ENCODE measurements at regions not wholly inside any gene's neighbourhood (a gene's known extent, or its start where the extent isn't known, plus 50 kb on each side); places are given as distances from the start of the nearest gene placed in this dataset.

DNA sequence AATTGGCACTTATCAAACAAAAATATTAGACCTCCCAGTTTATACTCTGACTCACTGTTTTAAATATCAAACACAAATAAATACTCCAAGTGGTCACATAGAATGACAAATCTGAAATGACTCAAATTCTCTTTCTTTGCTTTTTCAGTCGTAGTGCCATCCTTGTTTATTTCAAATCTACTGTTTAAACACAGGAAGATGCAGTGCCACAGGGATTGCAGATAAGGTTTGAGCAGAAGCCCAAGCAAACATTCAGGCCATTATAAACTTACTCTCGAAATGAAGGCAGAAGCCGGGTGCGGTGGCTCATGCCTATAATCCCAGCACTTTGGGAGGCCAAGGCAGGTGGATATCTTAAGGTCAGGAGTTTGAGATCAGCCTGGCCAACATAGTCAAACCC, 255.4 kb upstream of the PLXNA2 start:
- Mint-ChIP-seq H3K9me3 (no peaks in the 10 kb centered on the region), H3K4me3 (no peak overlapping the region), H3K27ac (no peak overlapping the region), H3K27me3 (ENCODE audit: insufficient read depth) (no peaks in the 10 kb centered on the region), H3K4me1 (peaks cover 11% of the 10 kb centered on the region), H3K36me3 (ENCODE audit: low read depth) (no peaks in the 10 kb centered on the region)
- 77 to 96% methylated on average over 4 of the region's 4 CpGs for WGBS, 2 experiments (ENCODE audit: insufficient coverage in 1 of 2, insufficient read length in 1 of 2)
- H3K4me1 ChIP-seq (ENCODE audit: control insufficient read depth, insufficient read depth, low read length), result no peaks in the 10 kb centered on the region
- TF ChIP-seq, protein P1, sequence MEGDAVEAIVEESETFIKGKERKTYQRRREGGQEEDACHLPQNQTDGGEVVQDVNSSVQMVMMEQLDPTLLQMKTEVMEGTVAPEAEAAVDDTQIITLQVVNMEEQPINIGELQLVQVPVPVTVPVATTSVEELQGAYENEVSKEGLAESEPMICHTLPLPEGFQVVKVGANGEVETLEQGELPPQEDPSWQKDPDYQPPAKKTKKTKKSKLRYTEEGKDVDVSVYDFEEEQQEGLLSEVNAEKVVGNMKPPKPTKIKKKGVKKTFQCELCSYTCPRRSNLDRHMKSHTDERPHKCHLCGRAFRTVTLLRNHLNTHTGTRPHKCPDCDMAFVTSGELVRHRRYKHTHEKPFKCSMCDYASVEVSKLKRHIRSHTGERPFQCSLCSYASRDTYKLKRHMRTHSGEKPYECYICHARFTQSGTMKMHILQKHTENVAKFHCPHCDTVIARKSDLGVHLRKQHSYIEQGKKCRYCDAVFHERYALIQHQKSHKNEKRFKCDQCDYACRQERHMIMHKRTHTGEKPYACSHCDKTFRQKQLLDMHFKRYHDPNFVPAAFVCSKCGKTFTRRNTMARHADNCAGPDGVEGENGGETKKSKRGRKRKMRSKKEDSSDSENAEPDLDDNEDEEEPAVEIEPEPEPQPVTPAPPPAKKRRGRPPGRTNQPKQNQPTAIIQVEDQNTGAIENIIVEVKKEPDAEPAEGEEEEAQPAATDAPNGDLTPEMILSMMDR (conservative IDR thresholded peaks at IDR 0.05), result no peak
- no peak overlapping the region for H3K4me3 ChIP-seq (ENCODE audit: low read length)
- no peak overlapping the region for H3K27ac ChIP-seq (ENCODE audit: low read depth, low read length)
- H3K36me3 ChIP-seq (ENCODE audit: control insufficient read depth, insufficient read depth, low read length), result no peaks in the 10 kb centered on the region
- DNase-seq, result no peak
- H3K9ac ChIP-seq (ENCODE audit: extremely low read depth, low read length, poor library complexity, severe bottlenecking), result no peak overlapping the region
- H3K27me3 ChIP-seq (ENCODE audit: control insufficient read depth, insufficient read depth, low read length, poor library complexity, severe bottlenecking), result no peaks in the 10 kb centered on the region
- H3K9me3 ChIP-seq (ENCODE audit: control insufficient read depth, low read length), result no peaks in the 10 kb centered on the region

DNA sequence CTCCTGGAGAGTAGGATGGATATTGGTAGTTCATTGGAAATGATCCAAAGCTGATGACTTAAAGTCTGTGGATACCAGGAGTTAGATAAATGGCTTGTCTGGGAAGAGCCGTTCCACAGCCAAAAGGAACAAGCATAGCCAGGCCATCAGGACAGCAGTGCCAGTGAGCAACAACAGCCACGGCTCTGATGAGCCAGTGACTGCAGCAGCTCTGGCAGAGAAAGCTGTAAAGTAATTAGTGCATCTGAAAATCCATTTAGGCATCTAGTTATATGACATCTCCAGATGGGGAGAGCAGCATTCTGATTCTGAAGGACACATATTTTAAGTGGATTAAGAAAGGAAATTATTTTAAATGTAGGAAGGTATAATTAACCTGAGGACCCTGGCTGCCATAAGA, 256.2 kb upstream of the PLXNA2 start:
- TF ChIP-seq, protein P1 (conservative IDR thresholded peaks at IDR 0.05), result no peak
- no peak for DNase-seq
- H3K27me3 Mint-ChIP-seq (ENCODE audit: insufficient read depth), result no peaks in the 10 kb centered on the region
- H3K27ac Mint-ChIP-seq, result no peak overlapping the region
- Histone ChIP-seq H3K4me1 (ENCODE audit: control insufficient read depth, insufficient read depth, low read length) (no peaks in the 10 kb centered on the region), H3K4me3 (ENCODE audit: low read length) (no peak overlapping the region), H3K9me3 (ENCODE audit: control insufficient read depth, low read length) (no peaks in the 10 kb centered on the region), H3K9ac (ENCODE audit: extremely low read depth, low read length, poor library complexity, severe bottlenecking) (no peak overlapping the region), H3K36me3 (ENCODE audit: control insufficient read depth, insufficient read depth, low read length) (no peaks in the 10 kb centered on the region), H3K27me3 (ENCODE audit: control insufficient read depth, insufficient read depth, low read length, poor library complexity, severe bottlenecking) (no peaks in the 10 kb centered on the region), H3K27ac (ENCODE audit: low read depth, low read length) (no peak overlapping the region)
- no peaks in the 10 kb centered on the region for H3K9me3 Mint-ChIP-seq
- 85 to 93% methylated on average over 2 of the region's 2 CpGs for WGBS, 2 experiments (ENCODE audit: insufficient coverage in 1 of 2, insufficient read length in 1 of 2)
- H3K4me1 Mint-ChIP-seq, result peaks cover 14% of the 10 kb centered on the region
- no peaks in the 10 kb centered on the region for H3K36me3 Mint-ChIP-seq (ENCODE audit: low read depth)
- no peak overlapping the region for H3K4me3 Mint-ChIP-seq

DNA sequence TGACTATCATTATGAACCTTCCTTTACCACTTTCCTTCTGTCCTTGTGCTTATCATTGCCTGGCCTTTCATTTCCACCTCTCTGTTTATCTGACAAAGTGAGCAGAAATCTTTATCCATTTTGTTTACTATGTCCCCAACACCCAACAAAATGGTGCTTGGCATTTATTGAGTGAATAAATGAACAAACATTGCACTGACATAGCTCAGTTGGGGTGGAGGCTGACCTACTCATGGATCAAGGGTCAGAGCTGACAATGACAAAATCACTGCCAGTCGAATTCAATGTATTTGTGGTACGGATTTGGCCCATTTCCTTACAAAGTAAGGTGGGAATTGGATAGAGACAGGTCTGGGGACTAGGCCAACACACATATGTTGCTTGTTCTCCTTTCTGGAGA, 257.4 kb upstream of the PLXNA2 start:
- WGBS, 2 experiments (ENCODE audit: insufficient coverage in 1 of 2, insufficient read length in 1 of 2), result 93 to 95% methylated on average over 2 of the region's 2 CpGs
- DNase-seq, result no peak
- peaks cover 11% of the 10 kb centered on the region for H3K4me1 Mint-ChIP-seq
- H3K27ac ChIP-seq (ENCODE audit: low read depth, low read length), result no peak overlapping the region
- no peaks in the 10 kb centered on the region for H3K36me3 ChIP-seq (ENCODE audit: control insufficient read depth, insufficient read depth, low read length)
- no peaks in the 10 kb centered on the region for H3K9me3 Mint-ChIP-seq
- H3K4me3 Mint-ChIP-seq, result no peak overlapping the region
- H3K27me3 Mint-ChIP-seq (ENCODE audit: insufficient read depth), result no peaks in the 10 kb centered on the region
- H3K9ac ChIP-seq (ENCODE audit: extremely low read depth, low read length, poor library complexity, severe bottlenecking), result no peak overlapping the region
- no peak overlapping the region for H3K4me3 ChIP-seq (ENCODE audit: low read length)
- H3K36me3 Mint-ChIP-seq (ENCODE audit: low read depth), result no peaks in the 10 kb centered on the region
- H3K27ac Mint-ChIP-seq, result no peak overlapping the region
- TF ChIP-seq, protein P1 (conservative IDR thresholded peaks at IDR 0.05), result no peak
- no peaks in the 10 kb centered on the region for H3K9me3 ChIP-seq (ENCODE audit: control insufficient read depth, low read length)
- no peaks in the 10 kb centered on the region for H3K4me1 ChIP-seq (ENCODE audit: control insufficient read depth, insufficient read depth, low read length)
- no peaks in the 10 kb centered on the region for H3K27me3 ChIP-seq (ENCODE audit: control insufficient read depth, insufficient read depth, low read length, poor library complexity, severe bottlenecking)

Measured in endodermal cell (in vitro differentiated cells).